ENCODE measurements at regions not wholly inside any gene's neighbourhood (a gene's known extent, or its start where the extent isn't known, plus 50 kb on each side); places are given as distances from the start of the nearest gene placed in this dataset.

- no peak for TF ChIP-seq YY1 (IDR thresholded peaks at IDR 0.05; ENCODE audit: insufficient read depth, insufficient read length)
- no peak for TF ChIP-seq ZNF274 (IDR thresholded peaks at IDR 0.05; ENCODE audit: low read depth, low read length)
Measured at GRCh38 chr5:96573513-96573894, 88.7 kb upstream of the CAST start.
